GM10266 (cell line): ENCODE measurements at regions not wholly inside any gene's neighbourhood (a gene's known extent, or its start where the extent isn't known, plus 50 kb on each side); places are given as distances from the start of the nearest gene placed in this dataset.
A peak's percentile ranks its signal among the peaks of the same experiment; 100 is the strongest.
"Not testable (repeated sequence)": the region's sequence is repeated elsewhere in the genome, so short reads cannot be mapped to it uniquely, and the experiment has no call there.

Experiments
- DNase-seq: peaks from one replicate; pipeline ENCODE4 v3.0.0; 2012; ENCODE audit errors: extremely low spot score
- TF ChIP-seq, protein P1 (sequence below): IDR thresholded peaks from 2 replicates; pipeline ENCODE4 v1.5.1; 2012; ENCODE audit warnings: mild to moderate bottlenecking, low read depth; ENCODE audit not compliant: control insufficient read depth, insufficient read depth; ENCODE audit errors: missing control alignments

DNA sequence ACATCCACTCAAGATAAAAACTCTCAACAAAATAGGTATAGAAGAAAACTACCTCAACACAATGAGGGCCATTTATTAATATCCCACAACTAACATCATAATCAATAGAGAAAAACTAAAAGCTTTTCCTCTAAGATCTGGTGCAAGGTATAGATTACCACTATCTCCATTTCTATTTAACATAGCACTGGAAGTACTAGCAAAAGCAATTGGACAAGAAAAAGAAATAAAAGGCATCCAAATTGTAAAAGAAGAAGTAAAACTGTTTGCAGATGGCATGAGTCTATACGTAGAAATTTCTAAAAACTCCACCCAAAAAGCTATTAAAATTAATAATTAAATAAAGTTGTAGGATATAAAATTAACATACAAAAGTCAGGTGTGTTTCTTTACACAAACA, 230.8 kb upstream of the PRSS16 start:
- TF ChIP-seq, protein P1, sequence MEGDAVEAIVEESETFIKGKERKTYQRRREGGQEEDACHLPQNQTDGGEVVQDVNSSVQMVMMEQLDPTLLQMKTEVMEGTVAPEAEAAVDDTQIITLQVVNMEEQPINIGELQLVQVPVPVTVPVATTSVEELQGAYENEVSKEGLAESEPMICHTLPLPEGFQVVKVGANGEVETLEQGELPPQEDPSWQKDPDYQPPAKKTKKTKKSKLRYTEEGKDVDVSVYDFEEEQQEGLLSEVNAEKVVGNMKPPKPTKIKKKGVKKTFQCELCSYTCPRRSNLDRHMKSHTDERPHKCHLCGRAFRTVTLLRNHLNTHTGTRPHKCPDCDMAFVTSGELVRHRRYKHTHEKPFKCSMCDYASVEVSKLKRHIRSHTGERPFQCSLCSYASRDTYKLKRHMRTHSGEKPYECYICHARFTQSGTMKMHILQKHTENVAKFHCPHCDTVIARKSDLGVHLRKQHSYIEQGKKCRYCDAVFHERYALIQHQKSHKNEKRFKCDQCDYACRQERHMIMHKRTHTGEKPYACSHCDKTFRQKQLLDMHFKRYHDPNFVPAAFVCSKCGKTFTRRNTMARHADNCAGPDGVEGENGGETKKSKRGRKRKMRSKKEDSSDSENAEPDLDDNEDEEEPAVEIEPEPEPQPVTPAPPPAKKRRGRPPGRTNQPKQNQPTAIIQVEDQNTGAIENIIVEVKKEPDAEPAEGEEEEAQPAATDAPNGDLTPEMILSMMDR, result no peak
- no peak for DNase-seq

DNA sequence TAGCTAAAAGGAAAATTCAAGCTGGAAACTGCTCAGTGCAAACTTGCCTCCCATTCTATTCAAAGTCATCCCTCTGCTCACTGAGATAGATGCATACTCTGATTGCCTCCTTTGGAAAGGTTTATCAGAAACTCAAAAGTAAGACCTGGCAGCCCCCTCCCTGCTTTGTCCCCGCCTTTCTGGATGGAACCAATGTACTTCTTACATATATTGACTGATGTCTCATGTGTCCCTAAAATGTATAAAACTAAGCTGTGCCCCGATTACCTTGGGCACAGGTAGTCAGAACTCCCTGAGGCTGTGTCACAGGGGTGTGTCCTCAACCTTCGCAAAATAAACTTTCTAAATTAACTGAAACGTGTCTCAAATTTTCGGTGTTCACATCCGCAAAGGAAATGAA, 229.1 kb upstream of the PRSS16 start:
- not testable (repeated sequence) for DNase-seq

DNA sequence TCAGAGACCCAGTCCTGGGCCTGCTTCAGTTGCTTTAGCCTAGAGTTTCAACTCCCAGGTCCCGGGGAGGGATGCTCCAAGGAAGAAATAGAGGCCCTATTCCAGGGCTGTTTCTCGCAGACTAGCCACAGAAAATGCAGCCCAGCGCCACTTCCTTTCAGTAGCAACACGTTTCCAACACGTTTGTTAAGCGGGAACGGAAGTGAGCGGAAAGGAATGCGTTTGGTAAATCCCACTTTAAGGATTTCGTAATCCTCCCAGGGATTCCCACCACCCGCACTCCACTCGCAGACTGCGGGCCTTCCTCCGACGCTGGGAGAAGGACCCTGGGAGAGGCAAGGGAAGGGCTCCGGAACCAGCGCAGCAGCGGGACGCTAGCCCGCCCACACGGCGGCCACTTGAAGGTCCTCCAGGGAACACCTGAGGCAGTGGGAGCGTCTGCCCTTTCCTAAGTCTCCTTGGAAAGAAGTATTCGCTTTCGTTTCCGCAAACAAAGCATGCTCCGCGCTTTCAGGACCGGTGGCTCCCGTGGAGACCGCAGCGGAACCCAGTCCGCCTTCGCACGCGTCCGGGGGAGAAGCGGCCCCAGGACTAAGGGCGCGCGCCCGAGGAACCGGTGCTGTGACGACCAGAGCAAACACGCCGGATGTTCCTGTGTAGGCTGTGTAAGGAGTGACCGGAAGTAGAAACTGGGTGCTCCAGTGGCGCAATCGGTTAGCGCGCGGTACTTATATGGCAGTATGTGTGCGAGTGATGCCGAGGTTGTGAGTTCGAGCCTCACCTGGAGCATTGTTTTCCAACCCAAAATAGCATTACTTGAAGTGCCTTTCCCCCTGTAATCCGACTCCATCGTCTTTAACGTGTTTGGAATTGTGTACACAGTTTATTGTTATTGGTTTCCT, 227.6 kb upstream of the PRSS16 start:
- DNase-seq, result peak; percentile 85
- TF ChIP-seq, protein P1, result no peak

DNA sequence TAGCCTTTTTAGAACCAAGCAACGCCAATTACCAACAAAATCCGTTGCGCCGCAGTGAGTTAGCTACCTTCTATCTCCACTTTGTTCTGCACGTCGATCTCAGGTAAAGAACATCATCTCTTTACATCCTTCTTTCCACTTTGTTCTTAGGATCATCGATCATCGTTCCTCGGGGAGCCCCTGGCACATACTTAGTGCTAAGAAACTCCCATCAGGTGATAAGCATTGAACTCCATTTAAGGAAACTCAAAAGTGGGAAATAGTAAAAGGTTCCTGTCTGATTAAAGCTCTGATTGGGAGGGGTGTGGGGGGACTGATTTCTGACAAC, 227.0 kb upstream of the PRSS16 start:
- TF ChIP-seq, protein P1, result no peak
- no peak for DNase-seq

GRCh38 chr6:27023664-27024063, 223.8 kb upstream of the PRSS16 start:
- TF ChIP-seq, protein P1, result no peak
- no peak for DNase-seq

DNA sequence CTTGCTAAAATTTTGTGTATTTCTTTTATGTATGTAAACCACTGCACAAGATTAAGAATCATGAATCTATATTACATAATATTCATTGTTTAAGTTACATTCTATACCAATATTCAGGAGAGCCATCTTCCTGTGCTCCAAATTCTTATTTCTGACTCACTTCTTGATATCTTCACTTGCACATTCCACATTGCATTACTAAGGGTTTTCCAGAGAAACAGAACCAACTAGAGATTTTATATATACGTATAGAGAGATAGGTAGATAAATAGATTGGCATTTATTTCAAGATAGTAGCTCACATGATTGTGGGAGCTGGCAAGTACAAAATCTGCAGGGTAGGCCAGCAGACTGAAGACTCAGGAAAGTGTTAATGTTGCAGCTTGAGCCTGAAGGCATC, 222.2 kb upstream of the PRSS16 start:
- TF ChIP-seq, protein P1, result no peak
- DNase-seq, result no peak

DNA sequence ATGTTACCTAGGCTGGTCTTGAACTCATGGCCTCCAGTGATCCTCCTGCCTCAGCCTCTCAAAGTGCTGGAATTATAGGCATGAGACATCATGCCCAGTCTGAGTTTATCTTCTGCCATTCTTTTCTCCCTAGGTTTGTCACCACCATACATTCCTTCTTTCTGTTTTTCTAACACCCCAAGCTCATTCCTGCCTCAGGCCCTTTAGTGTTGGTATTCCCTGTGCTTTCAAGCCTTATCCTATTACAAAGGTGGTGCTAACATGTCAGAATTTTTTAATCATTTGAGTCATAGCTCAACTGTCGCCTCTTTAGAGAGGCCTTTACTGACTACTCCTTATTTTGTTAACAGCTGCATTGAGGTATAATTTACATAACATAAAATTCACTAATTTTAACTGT, 221.1 kb upstream of the PRSS16 start:
- TF ChIP-seq, protein P1, result no peak
- DNase-seq, result no peak
